ENCODE measurements at regions not wholly inside any gene's neighbourhood (a gene's known extent, or its start where the extent isn't known, plus 50 kb on each side); places are given as distances from the start of the nearest gene placed in this dataset.

GRCh38 chr4:181679754-181680153, 563.4 kb upstream of the TENM3 start:
- Histone ChIP-seq H3K9me2 (replicated peaks; ENCODE audit: insufficient read depth, low read length) (no peaks in the 10 kb centered on the region), H3F3A (ENCODE audit: insufficient read depth, low read length) (no peaks in the 10 kb centered on the region), H3K9ac (ENCODE audit: low read length) (no peak overlapping the region), H3K36me3 (replicated peaks; ENCODE audit: insufficient read depth, low read length) (no peaks in the 10 kb centered on the region), H3K79me2 (ENCODE audit: low read length) (no peaks in the 10 kb centered on the region), H3K9me3 (replicated peaks; ENCODE audit: insufficient read depth, low read length) (no peaks in the 10 kb centered on the region), H4K20me1 (ENCODE audit: insufficient read depth, low read length) (no peaks in the 10 kb centered on the region), H3K27ac (ENCODE audit: low read length) (no peak overlapping the region), H3K4me3 (ENCODE audit: low read length) (no peak overlapping the region), H3K4me2 (ENCODE audit: low read depth, low read length) (no peak overlapping the region), H3K4me1 (ENCODE audit: low read length) (no peaks in the 10 kb centered on the region), H2AFZ (ENCODE audit: low read length) (no peak overlapping the region), H3K27me3 (replicated peaks; ENCODE audit: insufficient read depth, low read length) (no peaks in the 10 kb centered on the region)
- no peak for DNase-seq
- TF ChIP-seq EZH2 (optimal IDR thresholded peaks at IDR 0.05; ENCODE audit: low read depth, low read length) (no peak), CTCF (IDR thresholded peaks at IDR 0.05; ENCODE audit: low read length) (no peak), EZH2phosphoT487 (IDR thresholded peaks at IDR 0.05; ENCODE audit: low read length) (no peak)

GRCh38 chr4:181682367-181683047, 560.7 kb upstream of the TENM3 start:
- Histone ChIP-seq H4K20me1 (ENCODE audit: insufficient read depth, low read length) (no peaks in the 10 kb centered on the region), H3K36me3 (replicated peaks; ENCODE audit: insufficient read depth, low read length) (no peaks in the 10 kb centered on the region), H2AFZ (ENCODE audit: low read length) (no peak overlapping the region), H3K4me2 (ENCODE audit: low read depth, low read length) (no peak overlapping the region), H3K79me2 (ENCODE audit: low read length) (no peaks in the 10 kb centered on the region), H3K4me1 (ENCODE audit: low read length) (no peaks in the 10 kb centered on the region), H3K9me3 (replicated peaks; ENCODE audit: insufficient read depth, low read length) (no peaks in the 10 kb centered on the region), H3F3A (ENCODE audit: insufficient read depth, low read length) (no peaks in the 10 kb centered on the region), H3K9me2 (replicated peaks; ENCODE audit: insufficient read depth, low read length) (no peaks in the 10 kb centered on the region), H3K27ac (ENCODE audit: low read length) (no peak overlapping the region), H3K9ac (ENCODE audit: low read length) (no peak overlapping the region), H3K4me3 (ENCODE audit: low read length) (no peak overlapping the region), H3K27me3 (replicated peaks; ENCODE audit: insufficient read depth, low read length) (no peaks in the 10 kb centered on the region)
- no peak for TF ChIP-seq EZH2 (optimal IDR thresholded peaks at IDR 0.05; ENCODE audit: low read depth, low read length)
- no peak for TF ChIP-seq CTCF (IDR thresholded peaks at IDR 0.05; ENCODE audit: low read length)
- TF ChIP-seq EZH2phosphoT487 (IDR thresholded peaks at IDR 0.05; ENCODE audit: low read length) = no peak
- DNase-seq = no peak

GRCh38 chr4:181684310-181684709, 558.9 kb upstream of the TENM3 start:
- Histone ChIP-seq H3K27me3 (replicated peaks; ENCODE audit: insufficient read depth, low read length) (no peaks in the 10 kb centered on the region), H3K4me3 (ENCODE audit: low read length) (no peak overlapping the region), H3K9me3 (replicated peaks; ENCODE audit: insufficient read depth, low read length) (no peaks in the 10 kb centered on the region), H3K79me2 (ENCODE audit: low read length) (no peaks in the 10 kb centered on the region), H2AFZ (ENCODE audit: low read length) (no peak overlapping the region), H3F3A (ENCODE audit: insufficient read depth, low read length) (no peaks in the 10 kb centered on the region), H3K4me2 (ENCODE audit: low read depth, low read length) (no peak overlapping the region), H4K20me1 (ENCODE audit: insufficient read depth, low read length) (no peaks in the 10 kb centered on the region), H3K9ac (ENCODE audit: low read length) (no peak overlapping the region), H3K4me1 (ENCODE audit: low read length) (no peaks in the 10 kb centered on the region), H3K9me2 (replicated peaks; ENCODE audit: insufficient read depth, low read length) (no peaks in the 10 kb centered on the region), H3K36me3 (replicated peaks; ENCODE audit: insufficient read depth, low read length) (no peaks in the 10 kb centered on the region), H3K27ac (ENCODE audit: low read length) (no peak overlapping the region)
- TF ChIP-seq EZH2 (optimal IDR thresholded peaks at IDR 0.05; ENCODE audit: low read depth, low read length) (no peak), CTCF (IDR thresholded peaks at IDR 0.05; ENCODE audit: low read length) (no peak), EZH2phosphoT487 (IDR thresholded peaks at IDR 0.05; ENCODE audit: low read length) (no peak)
- no peak for DNase-seq

Measured in MM.1S (cell line).